ENCODE measurements at regions not wholly inside any gene's neighbourhood (a gene's known extent, or its start where the extent isn't known, plus 50 kb on each side); places are given as distances from the start of the nearest gene placed in this dataset.

GRCh38 chr17:77640916-77641605 lies 317.4 kb upstream of the TNRC6C start:
- H3K27ac ChIP-seq (ENCODE audit: low read length): no peak overlapping the region
- no peaks in the 10 kb centered on the region for H3K79me2 ChIP-seq (ENCODE audit: low read length)
- no peaks in the 10 kb centered on the region for H4K20me1 ChIP-seq (ENCODE audit: insufficient read depth, low read length)
- TF ChIP-seq EZH2phosphoT487 (IDR thresholded peaks at IDR 0.05; ENCODE audit: low read depth): no peak
- TF ChIP-seq CTCF (IDR thresholded peaks at IDR 0.05; ENCODE audit: low read depth, low read length): no peak
- H3K4me1 ChIP-seq (ENCODE audit: low read length): no peaks in the 10 kb centered on the region
- peaks cover 42% of the 10 kb centered on the region for H3K27me3 ChIP-seq (ENCODE audit: low read depth, low read length)
- no peak overlapping the region for H3K4me3 ChIP-seq (ENCODE audit: low read length)
- H3K36me3 ChIP-seq (replicated peaks; ENCODE audit: low read depth, low read length): no peaks in the 10 kb centered on the region
- no peak overlapping the region for H3K9ac ChIP-seq (ENCODE audit: low read length)
- H3K4me2 ChIP-seq (ENCODE audit: low read length): no peak overlapping the region
- H3K9me3 ChIP-seq (ENCODE audit: insufficient read depth, low read length): no peaks in the 10 kb centered on the region
- H2AFZ ChIP-seq (ENCODE audit: low read depth, low read length): no peak overlapping the region

GRCh38 chr17:77641718-77642117 lies 316.8 kb upstream of the TNRC6C start:
- H3K4me3 ChIP-seq (ENCODE audit: low read length): no peak overlapping the region
- TF ChIP-seq CTCF (IDR thresholded peaks at IDR 0.05; ENCODE audit: low read depth, low read length): no peak
- TF ChIP-seq EZH2phosphoT487 (IDR thresholded peaks at IDR 0.05; ENCODE audit: low read depth): no peak
- H4K20me1 ChIP-seq (ENCODE audit: insufficient read depth, low read length): no peaks in the 10 kb centered on the region
- no peak overlapping the region for H3K27ac ChIP-seq (ENCODE audit: low read length)
- H3K9ac ChIP-seq (ENCODE audit: low read length): no peak overlapping the region
- H3K4me2 ChIP-seq (ENCODE audit: low read length): no peak overlapping the region
- H3K36me3 ChIP-seq (replicated peaks; ENCODE audit: low read depth, low read length): no peaks in the 10 kb centered on the region
- no peak overlapping the region for H2AFZ ChIP-seq (ENCODE audit: low read depth, low read length)
- H3K79me2 ChIP-seq (ENCODE audit: low read length): no peaks in the 10 kb centered on the region
- no peaks in the 10 kb centered on the region for H3K9me3 ChIP-seq (ENCODE audit: insufficient read depth, low read length)
- H3K27me3 ChIP-seq (ENCODE audit: low read depth, low read length): peaks cover 42% of the 10 kb centered on the region
- no peaks in the 10 kb centered on the region for H3K4me1 ChIP-seq (ENCODE audit: low read length)

GRCh38 chr17:77644181-77645071 lies 314.1 kb upstream of the TNRC6C start:
- H3K27me3 ChIP-seq (ENCODE audit: low read depth, low read length): peaks cover 31% of the 10 kb centered on the region
- H3K4me2 ChIP-seq (ENCODE audit: low read length): no peak overlapping the region
- no peak overlapping the region for H3K27ac ChIP-seq (ENCODE audit: low read length)
- no peak overlapping the region for H3K4me3 ChIP-seq (ENCODE audit: low read length)
- no peaks in the 10 kb centered on the region for H3K4me1 ChIP-seq (ENCODE audit: low read length)
- no peak overlapping the region for H2AFZ ChIP-seq (ENCODE audit: low read depth, low read length)
- no peaks in the 10 kb centered on the region for H4K20me1 ChIP-seq (ENCODE audit: insufficient read depth, low read length)
- no peaks in the 10 kb centered on the region for H3K9me3 ChIP-seq (ENCODE audit: insufficient read depth, low read length)
- H3K9ac ChIP-seq (ENCODE audit: low read length): no peak overlapping the region
- TF ChIP-seq CTCF (IDR thresholded peaks at IDR 0.05; ENCODE audit: low read depth, low read length) (no peak), EZH2phosphoT487 (IDR thresholded peaks at IDR 0.05; ENCODE audit: low read depth) (no peak)
- H3K36me3 ChIP-seq (replicated peaks; ENCODE audit: low read depth, low read length): no peaks in the 10 kb centered on the region
- H3K79me2 ChIP-seq (ENCODE audit: low read length): no peaks in the 10 kb centered on the region

All from OCI-LY3 (cell line).